Activated CD8-positive, alpha-beta memory T cell treated with anti-CD3 and anti-CD28 coated beads, Interleukin-2, amount 50 U/mL, for 24 hours (primary cell): ENCODE measurements at regions not wholly inside any gene's neighbourhood (a gene's known extent, or its start where the extent isn't known, plus 50 kb on each side); places are given as distances from the start of the nearest gene placed in this dataset.
"Not testable (repeated sequence)": the region's sequence is repeated elsewhere in the genome, so short reads cannot be mapped to it uniquely, and the experiment has no call there.

Experiments used
- DNase-seq: peaks from one replicate; pipeline ENCODE4 v3.0.0-alpha.2; 2020; ENCODE audit errors: extremely low read depth

GRCh38 chr5:34096033-34096432 is 53.0 kb upstream of the C1QTNF3 start:
- DNase-seq: not testable (repeated sequence)

DNA sequence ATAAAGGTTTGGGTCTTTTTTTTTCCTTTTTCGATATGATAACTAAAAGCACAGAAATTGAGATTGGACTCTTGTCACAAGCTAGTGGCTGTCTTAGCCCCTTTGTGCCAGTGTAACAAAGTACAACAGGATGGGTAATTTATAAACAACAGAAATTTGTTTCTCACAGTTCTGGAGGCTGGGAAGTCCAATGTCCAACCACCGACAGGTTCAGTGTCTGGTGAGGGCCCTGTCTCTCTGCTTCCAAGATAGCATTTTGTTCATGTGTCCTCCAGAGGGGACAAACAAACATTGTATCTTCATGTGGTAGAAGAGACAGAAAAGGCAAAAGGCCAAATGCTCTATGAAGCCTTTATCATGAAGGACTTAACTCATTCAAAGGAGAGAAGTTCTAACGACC is 56.9 kb upstream of the C1QTNF3 start:
- not testable (repeated sequence) for DNase-seq

- DNase-seq: not testable (repeated sequence)
Observed at GRCh38 chr5:34101567-34101966, 58.6 kb upstream of the C1QTNF3 start.

GRCh38 chr5:34108897-34109296 is 65.9 kb upstream of the C1QTNF3 start:
- DNase-seq: not testable (repeated sequence)

DNA sequence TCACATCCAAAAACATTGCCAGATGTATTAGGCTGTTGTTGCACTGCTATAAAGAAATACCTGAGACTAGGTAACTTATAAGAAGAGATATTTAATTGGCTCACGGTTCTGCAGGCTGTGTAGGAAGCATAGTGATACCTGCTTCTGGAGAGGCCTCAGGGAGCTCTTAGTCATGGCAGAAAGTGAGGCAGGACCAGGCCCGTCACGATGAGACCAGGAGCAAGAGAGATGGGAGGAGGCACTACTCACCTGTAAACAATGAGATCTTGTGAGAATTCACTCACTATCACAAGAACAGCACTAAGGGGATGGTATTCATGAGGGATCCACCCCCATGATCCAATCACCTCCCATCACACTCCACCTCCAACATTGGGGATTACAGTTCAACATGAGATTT is 81.3 kb upstream of the C1QTNF3 start:
- DNase-seq: not testable (repeated sequence)

GRCh38 chr5:34125354-34125753 is 82.3 kb upstream of the C1QTNF3 start:
- not testable (repeated sequence) for DNase-seq

DNA sequence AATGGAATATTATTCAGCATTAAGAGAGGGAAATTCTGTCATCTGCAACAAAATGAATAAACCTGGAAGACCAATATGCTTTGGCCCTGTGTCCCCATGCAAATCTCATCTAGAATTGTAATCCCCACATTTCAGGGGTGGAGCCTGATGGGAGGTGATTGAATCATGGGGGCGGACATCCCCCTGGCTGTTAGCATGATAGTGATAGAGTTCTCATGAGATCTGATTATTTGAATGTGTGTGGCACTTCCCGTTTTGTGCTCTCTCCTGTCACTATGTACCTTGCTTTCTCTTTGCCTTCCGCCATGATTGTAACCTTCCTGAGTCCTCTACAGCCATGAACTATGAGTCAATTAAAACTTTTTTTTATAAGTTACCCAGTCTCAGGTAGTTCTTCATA is 83.7 kb upstream of the C1QTNF3 start:
- not testable (repeated sequence) for DNase-seq

- not testable (repeated sequence) for DNase-seq
Observed at GRCh38 chr5:34127818-34128217, 84.8 kb upstream of the C1QTNF3 start.

DNA sequence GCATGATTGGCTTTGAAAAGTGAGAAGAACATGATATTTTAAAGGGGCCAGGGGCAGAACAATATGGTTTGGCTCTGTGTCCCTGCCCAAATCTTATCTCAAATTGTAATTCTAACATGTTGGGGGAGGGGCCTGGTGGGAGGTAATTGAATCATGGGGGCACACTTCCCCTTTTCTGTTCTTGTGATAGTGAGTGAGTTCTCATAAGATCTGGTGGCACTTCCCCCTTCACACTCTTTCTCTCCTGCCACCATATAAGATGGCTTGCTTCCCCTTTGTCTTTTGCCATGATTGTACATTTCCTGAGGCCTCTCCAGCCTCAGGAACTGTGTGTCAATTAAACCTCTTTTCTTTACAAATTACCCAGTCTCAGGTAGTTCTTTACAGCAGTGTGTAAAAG is 85.9 kb upstream of the C1QTNF3 start:
- not testable (repeated sequence) for DNase-seq

GRCh38 chr5:34154988-34155387 is 112.0 kb upstream of the C1QTNF3 start:
- not testable (repeated sequence) for DNase-seq

GRCh38 chr5:34156703-34157414 is 113.8 kb upstream of the C1QTNF3 start:
- not testable (repeated sequence) for DNase-seq

DNA sequence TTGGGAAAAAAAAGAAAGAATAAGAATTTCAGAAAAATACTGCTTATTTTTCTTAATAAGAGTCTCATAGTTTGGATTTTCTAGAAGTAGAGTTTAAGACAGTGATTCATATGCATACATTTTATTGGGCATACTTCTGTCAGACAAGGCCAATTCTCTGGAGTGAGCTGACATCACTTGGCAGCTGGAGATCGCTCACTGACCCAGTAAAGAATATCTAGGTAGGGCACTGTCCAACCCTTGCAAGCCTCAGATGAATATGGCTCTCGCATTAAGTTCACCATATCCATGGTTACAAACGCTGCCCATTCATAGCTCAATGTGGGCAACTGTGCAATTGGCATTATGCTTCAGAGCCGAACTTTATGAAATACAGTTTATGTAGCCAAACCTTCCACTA is 117.9 kb upstream of the C1QTNF3 start:
- DNase-seq: not testable (repeated sequence)

GRCh38 chr5:34171398-34171797 is 128.4 kb upstream of the C1QTNF3 start:
- DNase-seq: not testable (repeated sequence)

DNA sequence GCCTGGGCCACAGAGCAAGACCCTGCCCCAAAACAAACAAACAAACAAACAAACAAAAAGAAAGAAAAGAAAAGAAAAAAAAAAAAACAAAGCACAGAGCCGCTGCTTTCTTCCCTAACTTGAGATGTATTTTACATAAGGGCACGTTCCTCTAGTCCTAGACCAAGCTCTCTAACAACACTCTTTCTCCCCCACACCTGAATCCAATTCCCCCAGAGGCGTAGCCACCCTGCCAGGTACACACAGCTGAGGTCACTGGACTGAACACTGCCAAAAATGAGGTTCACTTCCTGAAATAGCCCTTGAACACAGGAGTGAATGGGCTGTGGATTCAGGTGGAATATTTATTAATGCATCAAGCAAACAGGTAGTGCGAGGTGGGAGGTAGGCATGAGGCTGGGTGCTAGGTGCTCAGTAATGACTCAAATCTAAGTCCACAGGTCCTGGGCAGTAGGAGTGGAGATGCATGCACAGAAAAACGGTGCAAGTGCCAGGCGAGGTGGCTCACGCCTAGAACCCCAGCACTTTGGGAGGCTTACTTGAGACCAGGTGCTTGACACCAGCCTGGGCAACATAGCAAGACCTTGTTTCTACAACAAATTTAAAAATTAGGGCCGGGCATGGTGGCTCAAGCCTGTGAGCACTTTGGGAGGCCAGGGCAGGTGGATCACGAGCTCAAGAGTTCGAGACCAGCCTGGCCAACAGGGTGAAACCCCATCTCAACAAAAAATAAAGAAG is 136.6 kb upstream of the C1QTNF3 start:
- not testable (repeated sequence) for DNase-seq

DNA sequence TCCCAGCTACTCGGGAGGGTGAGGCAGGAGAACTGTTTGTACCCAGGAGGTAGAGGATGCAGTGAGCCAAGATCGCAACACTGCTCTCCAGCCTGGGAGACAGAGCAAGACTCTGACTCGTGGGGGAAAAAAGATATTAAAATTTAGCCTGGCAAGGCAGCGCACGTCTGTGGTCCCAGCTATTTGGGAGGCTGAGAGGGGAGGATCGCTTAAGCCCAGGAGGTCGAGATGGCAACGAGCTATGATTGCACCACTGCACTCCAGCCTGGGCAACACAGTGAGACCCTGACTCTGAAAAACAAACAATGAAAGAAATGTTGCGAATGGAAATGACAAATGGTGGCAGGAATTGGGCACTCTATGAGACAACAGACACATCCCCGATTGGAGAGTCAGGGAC is 137.2 kb upstream of the C1QTNF3 start:
- not testable (repeated sequence) for DNase-seq

DNA sequence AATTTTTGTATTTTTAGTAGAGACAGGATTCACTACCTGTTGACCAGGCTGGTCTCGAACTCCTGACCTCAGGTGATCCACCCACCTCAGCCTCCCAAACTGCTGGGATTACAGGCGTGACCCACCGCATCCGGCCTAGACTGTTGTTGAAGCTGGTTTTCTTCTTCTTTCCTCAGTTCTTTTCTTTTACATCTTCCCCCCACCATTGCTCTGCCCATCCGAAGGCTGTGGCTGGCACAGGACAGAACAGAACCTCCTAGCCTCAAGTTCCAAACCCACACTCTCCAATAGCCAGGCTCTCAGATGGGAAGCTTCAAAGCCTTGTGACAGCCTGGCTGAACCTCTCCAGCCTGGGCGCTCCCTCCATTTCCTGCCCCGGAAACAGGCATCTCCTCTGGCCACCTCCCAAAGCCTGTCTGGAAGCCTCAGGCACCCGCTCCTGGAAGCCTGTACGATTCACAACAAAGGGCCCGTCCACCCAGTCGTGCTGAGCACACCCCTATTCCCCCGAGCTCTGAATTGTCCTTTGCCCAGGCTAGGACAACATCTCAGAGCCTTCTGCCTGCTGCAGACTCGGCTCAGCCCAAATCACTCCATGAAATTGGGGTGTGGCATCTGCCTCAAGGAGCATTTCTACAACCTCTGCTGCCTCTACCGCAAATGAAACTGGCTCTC is 138.1 kb upstream of the C1QTNF3 start:
- DNase-seq: not testable (repeated sequence)

GRCh38 chr5:34185005-34185404 is 142.0 kb upstream of the C1QTNF3 start:
- not testable (repeated sequence) for DNase-seq

- not testable (repeated sequence) for DNase-seq
Observed at GRCh38 chr5:34185572-34185971, 142.6 kb upstream of the C1QTNF3 start.

DNA sequence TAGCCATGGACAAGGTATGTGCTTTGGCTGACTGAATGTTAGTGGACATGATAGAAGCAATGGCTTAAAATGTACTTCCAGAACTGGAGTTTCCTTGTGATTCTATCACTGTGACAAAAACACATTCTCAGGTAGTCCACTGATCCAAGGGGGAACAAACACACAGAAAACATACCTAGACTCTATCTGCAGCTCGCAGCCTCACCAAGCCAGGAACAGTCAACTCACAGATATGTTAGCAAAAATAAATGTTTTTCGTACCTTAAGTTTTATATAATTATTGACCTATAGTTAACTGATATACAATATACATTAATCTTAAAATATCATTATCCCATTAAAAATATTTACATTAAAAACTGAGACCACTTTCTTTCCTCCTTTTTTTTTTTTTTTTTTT is 143.1 kb upstream of the C1QTNF3 start:
- not testable (repeated sequence) for DNase-seq

- DNase-seq: not testable (repeated sequence)
Observed at GRCh38 chr5:34186865-34187264, 143.9 kb upstream of the C1QTNF3 start.

GRCh38 chr5:34187441-34187840 is 144.4 kb upstream of the C1QTNF3 start:
- not testable (repeated sequence) for DNase-seq
